CD4-positive, alpha-beta T cell treated with Interleukin-17A for 4 hours (primary cell): ENCODE measurements at regions not wholly inside any gene's neighbourhood (a gene's known extent, or its start where the extent isn't known, plus 50 kb on each side); places are given as distances from the start of the nearest gene placed in this dataset.
"Not testable (repeated sequence)": the region's sequence is repeated elsewhere in the genome, so short reads cannot be mapped to it uniquely, and the experiment has no call there.

Experiments
- DNase-seq: peaks from one replicate; pipeline ENCODE4 v3.0.0-alpha.2; 2020; ENCODE audit warnings: mixed read lengths

GRCh38 chr5:103915081-103915480 lies 352.5 kb upstream of the NUDT12 start:
- DNase-seq, result no peak

- no peak for DNase-seq
Observed at GRCh38 chr5:103910786-103911185, 348.2 kb upstream of the NUDT12 start.

DNA sequence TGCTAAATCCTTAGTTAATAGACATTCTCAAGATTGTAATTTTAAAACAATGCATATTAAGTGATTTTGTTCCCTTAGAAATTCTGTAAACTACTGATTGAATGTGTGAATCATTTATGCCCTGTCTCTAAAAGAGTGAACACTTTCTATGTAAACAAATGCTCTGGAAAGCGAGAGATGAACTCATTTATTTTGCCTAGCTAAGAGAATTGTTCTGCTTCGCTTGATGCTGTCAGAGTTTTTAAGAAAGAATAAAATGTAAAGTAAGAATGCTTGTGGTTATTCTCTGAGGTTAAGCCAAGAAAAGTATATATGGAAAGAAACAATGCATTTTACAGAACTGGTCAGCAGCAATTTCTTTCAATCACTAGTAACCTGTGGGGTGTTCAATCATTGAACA lies 347.4 kb upstream of the NUDT12 start:
- DNase-seq, result no peak

- no peak for DNase-seq
Observed at GRCh38 chr5:103909391-103909790, 346.8 kb upstream of the NUDT12 start.

GRCh38 chr5:103908336-103909080 lies 345.9 kb upstream of the NUDT12 start:
- DNase-seq, result no peak

GRCh38 chr5:103907001-103907400 lies 344.4 kb upstream of the NUDT12 start:
- DNase-seq, result no peak

- DNase-seq, result no peak
Observed at GRCh38 chr5:103904651-103905050, 342.1 kb upstream of the NUDT12 start.

DNA sequence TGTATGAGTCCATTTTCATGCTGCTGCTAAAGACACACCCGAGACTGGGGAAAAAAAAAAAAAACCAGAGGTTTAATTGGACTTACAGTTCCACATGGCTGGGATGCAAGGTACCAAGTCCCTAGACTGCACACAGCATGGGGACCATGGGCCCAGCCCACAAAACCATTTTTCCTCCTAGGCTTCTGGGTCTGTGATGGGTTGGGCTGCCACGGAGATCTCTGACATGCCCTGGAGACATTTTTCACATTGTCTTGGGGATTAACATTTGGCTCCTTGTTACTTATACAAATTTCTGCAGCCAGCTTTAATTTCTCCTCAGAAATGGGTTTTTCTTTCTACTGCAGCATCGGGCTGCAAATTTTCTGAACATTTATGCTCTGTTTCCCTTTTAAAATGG lies 340.3 kb upstream of the NUDT12 start:
- DNase-seq, result no peak

DNA sequence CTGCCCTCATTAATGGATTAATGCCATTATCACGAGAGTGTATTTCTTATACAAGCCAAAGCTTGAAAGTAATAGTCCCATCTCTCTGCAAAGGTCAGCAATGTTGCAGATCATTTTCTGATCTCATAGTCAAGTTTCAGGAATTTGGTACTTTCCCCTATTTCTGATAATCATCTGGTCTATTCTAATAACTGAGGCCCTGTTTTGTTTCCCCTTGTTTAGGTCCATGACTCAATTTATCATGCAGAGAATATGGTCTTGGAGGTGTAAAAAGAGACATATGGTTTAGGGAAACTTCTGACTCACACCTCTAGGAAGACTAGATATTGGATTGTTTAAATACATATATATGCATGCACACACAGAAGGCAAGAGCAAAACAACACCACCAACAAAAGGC lies 339.3 kb upstream of the NUDT12 start:
- no peak for DNase-seq

DNA sequence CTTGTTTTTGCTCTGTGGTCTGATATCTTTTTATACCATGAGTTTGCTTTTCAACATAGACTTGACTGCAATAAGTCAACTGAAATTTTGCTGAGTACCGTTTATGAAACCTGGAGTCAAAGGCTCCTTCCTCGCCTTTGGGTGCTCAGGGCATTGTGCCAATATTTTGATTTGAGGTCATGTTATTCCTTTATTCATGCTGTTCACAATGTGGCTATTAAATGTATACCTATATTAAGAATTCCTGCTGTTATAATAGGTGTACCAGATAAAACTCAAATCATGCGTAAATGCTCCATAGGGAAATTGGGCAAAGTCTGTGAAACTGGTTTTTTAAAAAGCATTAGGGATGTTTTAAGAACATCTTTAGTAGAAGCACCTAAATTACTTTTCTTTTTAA lies 334.0 kb upstream of the NUDT12 start:
- DNase-seq, result no peak

- no peak for DNase-seq
Observed at GRCh38 chr5:103895738-103896137, 333.1 kb upstream of the NUDT12 start.

GRCh38 chr5:103894882-103895281 lies 332.3 kb upstream of the NUDT12 start:
- no peak for DNase-seq

GRCh38 chr5:103891151-103891550 lies 328.6 kb upstream of the NUDT12 start:
- no peak for DNase-seq

DNA sequence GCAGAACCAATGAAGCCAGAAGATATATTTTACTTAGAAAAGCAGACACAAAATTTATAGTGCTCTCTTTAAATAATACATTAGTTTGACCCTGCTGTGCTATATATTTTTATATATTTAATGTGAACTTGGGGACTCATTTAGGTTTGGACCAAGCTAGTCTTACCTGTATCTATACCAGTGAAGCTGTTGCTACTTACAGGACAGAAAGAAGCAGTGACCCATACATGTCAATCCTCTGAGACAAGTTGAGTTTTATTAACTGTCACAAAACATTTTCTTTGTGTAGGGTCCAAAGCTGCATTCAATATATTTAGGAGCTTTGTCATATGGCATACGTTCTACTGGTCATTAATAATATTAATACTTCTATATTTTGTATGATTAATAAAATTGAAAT lies 327.7 kb upstream of the NUDT12 start:
- DNase-seq, result no peak

- no peak for DNase-seq
Observed at GRCh38 chr5:103889500-103890209, 327.1 kb upstream of the NUDT12 start.

- no peak for DNase-seq
Observed at GRCh38 chr5:103886826-103887225, 324.2 kb upstream of the NUDT12 start.

GRCh38 chr5:103883143-103883542 lies 320.6 kb upstream of the NUDT12 start:
- DNase-seq, result no peak

DNA sequence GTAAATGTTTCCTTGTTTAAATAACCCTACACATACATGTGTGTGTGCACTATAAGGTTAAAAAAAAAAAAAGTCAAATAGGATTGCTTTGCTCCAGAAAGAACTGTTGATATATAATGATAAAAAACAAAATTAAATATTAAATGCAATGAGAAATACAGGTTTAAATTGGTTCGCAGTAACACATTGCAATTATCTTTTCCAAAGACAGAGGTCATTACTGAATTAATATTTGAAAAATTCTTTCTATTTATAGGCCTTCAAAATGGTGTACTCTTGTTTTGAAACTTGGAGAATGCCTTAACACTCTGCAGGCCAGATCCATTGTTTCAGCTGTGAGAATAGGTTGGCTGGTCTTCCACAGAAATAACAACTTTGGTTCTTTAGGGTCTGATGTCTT lies 319.0 kb upstream of the NUDT12 start:
- no peak for DNase-seq

GRCh38 chr5:103867857-103868598 lies 305.4 kb upstream of the NUDT12 start:
- no peak for DNase-seq

GRCh38 chr5:103866169-103866568 lies 303.6 kb upstream of the NUDT12 start:
- DNase-seq, result no peak

DNA sequence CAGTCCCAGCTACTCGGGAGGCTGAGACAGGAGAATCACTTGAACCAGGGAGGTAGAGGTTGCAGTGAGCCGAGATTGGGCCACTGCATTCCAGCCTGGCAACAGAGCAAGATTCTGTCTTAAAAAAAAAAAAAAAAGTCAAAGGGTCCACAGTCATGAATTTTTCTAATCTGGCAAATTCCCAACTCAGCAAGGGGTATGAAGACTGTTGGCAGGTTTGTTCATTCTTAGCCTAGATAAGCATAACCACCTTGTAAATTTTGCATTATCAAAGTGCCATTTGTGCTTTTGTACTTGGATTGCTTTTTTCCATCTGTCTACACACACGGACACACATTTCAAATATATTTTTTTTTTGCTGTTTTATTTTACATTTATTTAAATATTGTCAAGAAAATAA lies 299.8 kb upstream of the NUDT12 start:
- no peak for DNase-seq

DNA sequence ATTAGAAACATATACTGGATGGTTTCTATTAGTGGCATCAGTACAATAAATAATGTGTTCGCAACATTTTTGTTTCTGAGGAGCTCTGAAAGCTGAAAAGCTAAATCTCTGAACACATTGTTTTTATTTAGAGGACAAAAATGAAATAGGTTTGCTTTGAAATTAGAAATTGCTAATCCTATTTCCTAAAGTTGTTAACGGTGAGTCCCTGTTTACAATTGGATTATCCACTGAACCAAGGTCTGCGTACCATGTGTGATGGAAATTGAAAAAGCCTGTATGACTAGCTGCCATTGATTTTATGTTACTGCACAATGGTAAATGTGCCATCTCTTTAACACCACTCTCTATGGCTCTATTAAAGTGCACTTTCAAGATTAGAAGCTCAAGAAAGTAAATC lies 297.7 kb upstream of the NUDT12 start:
- no peak for DNase-seq

DNA sequence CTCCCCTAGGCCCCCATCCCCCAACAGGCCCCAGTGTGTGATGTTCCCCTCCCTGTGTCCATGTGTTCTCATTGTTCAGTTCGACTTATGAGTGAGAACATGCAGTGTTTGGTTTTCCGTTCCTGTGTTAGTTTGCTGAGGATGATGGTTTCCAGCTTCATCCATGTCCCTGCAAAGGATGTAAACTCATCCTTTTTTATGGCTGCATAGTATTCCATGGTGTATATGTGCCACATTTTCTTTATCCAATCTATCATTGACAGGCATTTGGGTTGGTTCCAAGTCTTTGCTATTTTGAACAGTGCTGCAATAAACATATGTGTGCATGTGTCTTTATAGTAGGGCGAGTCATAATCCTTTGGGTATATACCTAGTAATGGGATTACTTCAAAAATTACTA lies 295.8 kb upstream of the NUDT12 start:
- DNase-seq, result not testable (repeated sequence)

DNA sequence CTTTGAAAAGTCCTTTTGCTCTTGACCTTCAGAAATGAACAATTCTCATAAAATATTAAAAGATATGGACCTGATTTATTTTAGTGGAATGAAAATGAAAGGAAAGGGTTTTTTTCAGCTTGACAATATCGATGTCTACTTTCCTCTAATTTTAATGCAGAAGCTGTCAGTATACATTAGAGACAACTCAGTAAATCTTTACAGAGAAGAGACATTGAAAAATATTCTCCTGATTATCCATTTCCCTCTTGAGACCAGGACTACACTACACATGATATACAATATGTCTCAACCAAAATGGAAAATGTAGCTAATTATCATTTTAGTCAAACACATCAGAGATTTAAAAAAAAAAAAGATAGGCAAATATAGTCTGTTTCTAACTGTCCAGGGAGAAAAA lies 288.5 kb upstream of the NUDT12 start:
- DNase-seq, result no peak
